ENCODE measurements at regions not wholly inside any gene's neighbourhood (a gene's known extent, or its start where the extent isn't known, plus 50 kb on each side); places are given as distances from the start of the nearest gene placed in this dataset.

- TF ChIP-seq, protein P1, sequence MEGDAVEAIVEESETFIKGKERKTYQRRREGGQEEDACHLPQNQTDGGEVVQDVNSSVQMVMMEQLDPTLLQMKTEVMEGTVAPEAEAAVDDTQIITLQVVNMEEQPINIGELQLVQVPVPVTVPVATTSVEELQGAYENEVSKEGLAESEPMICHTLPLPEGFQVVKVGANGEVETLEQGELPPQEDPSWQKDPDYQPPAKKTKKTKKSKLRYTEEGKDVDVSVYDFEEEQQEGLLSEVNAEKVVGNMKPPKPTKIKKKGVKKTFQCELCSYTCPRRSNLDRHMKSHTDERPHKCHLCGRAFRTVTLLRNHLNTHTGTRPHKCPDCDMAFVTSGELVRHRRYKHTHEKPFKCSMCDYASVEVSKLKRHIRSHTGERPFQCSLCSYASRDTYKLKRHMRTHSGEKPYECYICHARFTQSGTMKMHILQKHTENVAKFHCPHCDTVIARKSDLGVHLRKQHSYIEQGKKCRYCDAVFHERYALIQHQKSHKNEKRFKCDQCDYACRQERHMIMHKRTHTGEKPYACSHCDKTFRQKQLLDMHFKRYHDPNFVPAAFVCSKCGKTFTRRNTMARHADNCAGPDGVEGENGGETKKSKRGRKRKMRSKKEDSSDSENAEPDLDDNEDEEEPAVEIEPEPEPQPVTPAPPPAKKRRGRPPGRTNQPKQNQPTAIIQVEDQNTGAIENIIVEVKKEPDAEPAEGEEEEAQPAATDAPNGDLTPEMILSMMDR (IDR thresholded peaks at IDR 0.05; ENCODE audit: control extremely low read depth in 1 of 3, insufficient read depth in 1 of 3, low read depth in 1 of 3, low read length in 3 of 3) = no peak
- TF ChIP-seq POLR2A (IDR thresholded peaks at IDR 0.05; ENCODE audit: control extremely low read depth in 1 of 2, low read depth in 2 of 2, low read length in 2 of 2) (no peak), TCF12 (IDR thresholded peaks at IDR 0.05; ENCODE audit: low read depth, low read length) (no peak), TAF1 (IDR thresholded peaks at IDR 0.05; ENCODE audit: low read depth, low read length) (no peak), JUN (IDR thresholded peaks at IDR 0.05; ENCODE audit: low read depth, low read length) (no peak), EP300 (IDR thresholded peaks at IDR 0.05; ENCODE audit: borderline replicate concordance in 1 of 2, low read depth in 2 of 2, low read length in 2 of 2) (no peak), FOSL1 (IDR thresholded peaks at IDR 0.05; ENCODE audit: insufficient read depth, low read depth, low read length) (no peak), EZH2 (IDR thresholded peaks at IDR 0.05; ENCODE audit: low read depth, low read length, severe bottlenecking) (no peak), SP2 (IDR thresholded peaks at IDR 0.05; ENCODE audit: low read length) (no peak), POLR2AphosphoS5 (IDR thresholded peaks at IDR 0.05; ENCODE audit: low read depth, low read length) (no peak)
- TF ChIP-seq, protein P2, sequence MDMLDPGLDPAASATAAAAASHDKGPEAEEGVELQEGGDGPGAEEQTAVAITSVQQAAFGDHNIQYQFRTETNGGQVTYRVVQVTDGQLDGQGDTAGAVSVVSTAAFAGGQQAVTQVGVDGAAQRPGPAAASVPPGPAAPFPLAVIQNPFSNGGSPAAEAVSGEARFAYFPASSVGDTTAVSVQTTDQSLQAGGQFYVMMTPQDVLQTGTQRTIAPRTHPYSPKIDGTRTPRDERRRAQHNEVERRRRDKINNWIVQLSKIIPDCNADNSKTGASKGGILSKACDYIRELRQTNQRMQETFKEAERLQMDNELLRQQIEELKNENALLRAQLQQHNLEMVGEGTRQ (IDR thresholded peaks at IDR 0.05; ENCODE audit: low read length) = no peak
- TF ChIP-seq, protein P3, sequence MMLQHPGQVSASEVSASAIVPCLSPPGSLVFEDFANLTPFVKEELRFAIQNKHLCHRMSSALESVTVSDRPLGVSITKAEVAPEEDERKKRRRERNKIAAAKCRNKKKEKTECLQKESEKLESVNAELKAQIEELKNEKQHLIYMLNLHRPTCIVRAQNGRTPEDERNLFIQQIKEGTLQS (IDR thresholded peaks at IDR 0.05; ENCODE audit: insufficient read depth, low read depth, low read length) = no peak
Observed at GRCh38 chr5:173765029-173765644, 123.0 kb upstream of the CPEB4 start.
